Liver (tissue), 7 donors: ENCODE measurements at regions not wholly inside any gene's neighbourhood (a gene's known extent, or its start where the extent isn't known, plus 50 kb on each side); places are given as distances from the start of the nearest gene placed in this dataset.

Experiments used
- DNase-seq: peaks from one replicate; pipeline ENCODE4 v3.0.0-alpha.2; 2017; ENCODE audit warnings: low spot score
- H3K27ac ChIP-seq, 2 donors: one replicate each; pipeline ENCODE4 v1.7.0; 2013; ENCODE audit warnings: inconsistent platforms in 2 of 2, low read length in 2 of 2, control low read depth in 1 of 2, low read depth in 1 of 2, mild to moderate bottlenecking in 1 of 2
- H3K27me3 ChIP-seq, 4 donors: one replicate each; pipeline versions ENCODE4 v1.6.1 to v1.7.0; 2013; ENCODE audit warnings: low read length in 3 of 4, inconsistent platforms in 1 of 4, mild to moderate bottlenecking in 1 of 4, moderate library complexity in 1 of 4; ENCODE audit not compliant: control insufficient read depth in 4 of 4, insufficient read depth in 4 of 4
- H3K36me3 ChIP-seq, 4 donors: one replicate each; pipeline versions ENCODE4 v1.6.1 to v1.7.0; 2013; ENCODE audit warnings: low read length in 3 of 4, mild to moderate bottlenecking in 3 of 4, low read depth in 1 of 4, moderate library complexity in 1 of 4; ENCODE audit not compliant: control insufficient read depth in 4 of 4, insufficient read depth in 3 of 4
- H3K4me1 ChIP-seq, 4 donors: one replicate each; pipeline versions ENCODE4 v1.6.1 to v1.7.0; 2013; ENCODE audit warnings: low read length in 3 of 4, mild to moderate bottlenecking in 3 of 4, moderate library complexity in 1 of 4; ENCODE audit not compliant: control insufficient read depth in 4 of 4, insufficient read depth in 4 of 4
- H3K4me3 ChIP-seq, 3 donors: one replicate each; pipeline versions ENCODE4 v1.6.1 to v1.7.0; 2013; ENCODE audit warnings: low read length in 3 of 3, control low read depth in 1 of 3, low read depth in 1 of 3, mild to moderate bottlenecking in 1 of 3
- H3K9ac ChIP-seq, 2 donors: one replicate each; pipeline ENCODE4 v1.7.0; 2013; ENCODE audit warnings: low read length in 2 of 2, mild to moderate bottlenecking in 2 of 2, moderate library complexity in 2 of 2, control low read depth in 1 of 2, low read depth in 1 of 2
- H3K9me3 ChIP-seq, 4 donors: one replicate each; pipeline versions ENCODE4 v1.6.1 to v1.7.0; 2013; ENCODE audit warnings: low read length in 3 of 4; ENCODE audit not compliant: control insufficient read depth in 4 of 4
- ATF3 ChIP-seq: IDR thresholded peaks from 2 replicates; pipeline ENCODE4 v1.6.1; 2016; ENCODE audit warnings: antibody characterized with exemption
- EGR1 ChIP-seq, 2 donors: IDR thresholded peaks; 2 replicates each; pipeline ENCODE4 v1.6.1; 2016 to 2018; ENCODE audit warnings: antibody characterized with exemption in 2 of 2, low read depth in 2 of 2
- FOXA1 ChIP-seq: IDR thresholded peaks from 2 replicates; pipeline ENCODE4 v1.6.1; 2016; ENCODE audit warnings: antibody characterized with exemption
- FOXA2 ChIP-seq: IDR thresholded peaks from 2 replicates; pipeline ENCODE4 v1.6.1; 2016; ENCODE audit warnings: antibody characterized with exemption
- GABPA ChIP-seq, 2 donors: IDR thresholded peaks in 1 of 2; conservative IDR thresholded peaks in 1 of 2; 2 replicates each; pipeline ENCODE4 v1.6.1; 2016; ENCODE audit warnings: antibody characterized with exemption in 2 of 2, mild to moderate bottlenecking in 1 of 2, moderate library complexity in 1 of 2
- HNF4G ChIP-seq: IDR thresholded peaks from 2 replicates; pipeline ENCODE4 v1.6.1; 2016; ENCODE audit warnings: antibody characterized with exemption
- JUND ChIP-seq, 2 donors: IDR thresholded peaks; 2 replicates each; pipeline ENCODE4 v1.6.1; 2016; ENCODE audit warnings: antibody characterized with exemption in 2 of 2
- NR2F2 ChIP-seq: IDR thresholded peaks from 2 replicates; pipeline ENCODE4 v1.6.1; 2016; ENCODE audit warnings: antibody characterized with exemption
- RAD21 ChIP-seq, 2 donors: IDR thresholded peaks; 2 replicates each; pipeline ENCODE4 v1.6.1; 2016; ENCODE audit warnings: antibody characterized with exemption in 2 of 2, mild to moderate bottlenecking in 2 of 2
- REST ChIP-seq: IDR thresholded peaks from 2 replicates; pipeline ENCODE4 v1.6.1; 2016; ENCODE audit warnings: antibody characterized with exemption, mild to moderate bottlenecking
- RXRA ChIP-seq, 2 donors: IDR thresholded peaks; 2 replicates each; pipeline ENCODE4 v1.6.1; 2017 to 2018; ENCODE audit warnings: antibody characterized with exemption in 2 of 2, mild to moderate bottlenecking in 1 of 2
- SP1 ChIP-seq: IDR thresholded peaks from 2 replicates; pipeline ENCODE4 v1.6.1; 2018; ENCODE audit warnings: antibody characterized with exemption, mild to moderate bottlenecking
- TAF1 ChIP-seq: conservative IDR thresholded peaks from 2 replicates; pipeline ENCODE4 v1.6.1; 2016; ENCODE audit warnings: antibody characterized with exemption, mild to moderate bottlenecking
- YY1 ChIP-seq: IDR thresholded peaks from 2 replicates; pipeline ENCODE4 v1.6.1; 2016; ENCODE audit warnings: antibody characterized with exemption, mild to moderate bottlenecking
- ZBTB33 ChIP-seq: IDR thresholded peaks from 2 replicates; pipeline ENCODE4 v1.6.1; 2016; ENCODE audit warnings: antibody characterized with exemption
- WGBS: extraction: QIAGEN DNeasy Blood & Tissue Kit; methylation state at CpG from one replicate; pipeline ENCODE4 v1.1.7; 2013; 5-methylcytosine and 5-hydroxymethylcytosine counted together
- donor health status: healthy.
- donor health status: healthy.
- donor health status: healthy.
- donor health status: healthy.

GRCh38 chr20:20772497-20773085 lies 60.1 kb upstream of the RALGAPA2 start:
- 88% methylated on average over 3 of the region's 3 CpGs for WGBS
- no peak overlapping the region for H3K9ac ChIP-seq
- H3K36me3 ChIP-seq = no peaks in the 10 kb centered on the region

GRCh38 chr20:20768202-20768815 lies 55.9 kb upstream of the RALGAPA2 start:
- no peaks in the 10 kb centered on the region for H3K4me1 ChIP-seq
- no peaks in the 10 kb centered on the region for H3K36me3 ChIP-seq
- 91% methylated on average over 30 of the region's 30 CpGs for whole genome bisulfite sequencing
- no peak overlapping the region for H3K9ac ChIP-seq
- no peak overlapping the region for H3K4me3 ChIP-seq
- no peak for DNase-seq
- no peaks in the 10 kb centered on the region for H3K27me3 ChIP-seq
- no peaks in the 10 kb centered on the region for H3K9me3 ChIP-seq
- no peak overlapping the region for H3K27ac ChIP-seq
- TF ChIP-seq ATF3 (no peak), FOXA1 (no peak), REST (no peak), SP1 (no peak), NR2F2 (no peak), RAD21 (IDR thresholded peaks at IDR 0.05) (no peak), EGR1 (IDR thresholded peaks at IDR 0.05; ENCODE audit: low read depth in 2 of 2) (no peak), RXRA (IDR thresholded peaks at IDR 0.05) (no peak), HNF4G (no peak), FOXA2 (no peak), JUND (IDR thresholded peaks at IDR 0.05) (no peak), GABPA (IDR thresholded peaks at IDR 0.05 in 1 of 2, conservative IDR thresholded peaks at IDR 0.05 in 1 of 2) (no peak), YY1 (no peak), TAF1 (no peak)

More at GRCh38 chr20:20772497-20773085, 60.1 kb upstream of the RALGAPA2 start:
- no peak for DNase-seq
- TF ChIP-seq FOXA2 (no peak), EGR1 (IDR thresholded peaks at IDR 0.05; ENCODE audit: low read depth in 2 of 2) (no peak), RXRA (IDR thresholded peaks at IDR 0.05) (no peak), ZBTB33 (no peak), HNF4G (no peak), REST (no peak), JUND (IDR thresholded peaks at IDR 0.05) (no peak), TAF1 (no peak)
- H3K27me3 ChIP-seq = no peaks in the 10 kb centered on the region
- no peaks in the 10 kb centered on the region for H3K9me3 ChIP-seq
- no peak overlapping the region for H3K27ac ChIP-seq
- H3K4me3 ChIP-seq = no peak overlapping the region
- H3K4me1 ChIP-seq = no peaks in the 10 kb centered on the region
